PC-3 (cell line): ENCODE measurements at regions not wholly inside any gene's neighbourhood (a gene's known extent, or its start where the extent isn't known, plus 50 kb on each side); places are given as distances from the start of the nearest gene placed in this dataset.
"Not testable (repeated sequence)": the region's sequence is repeated elsewhere in the genome, so short reads cannot be mapped to it uniquely, and the experiment has no call there.

Experiments
- ATAC-seq: fragments of 200-7000 bp; cut with Tn5 transposase; 2 replicates; pipeline ENCODE4 v1.9.1; 2020; ENCODE audit warnings: mild to moderate bottlenecking, moderate library complexity
- BruUV-seq: library from RNA; stranded (reverse); fragments of 400-500 nt; replicated peaks from 2 replicates; lab custom pipeline; 2021; lab: Mats Ljungman, UMichigan
- CTCF ChIA-PET: fragments of 300-600 bp; sonication (Branson Sonifier 250); formaldehyde crosslinking; loops from one replicate; lab custom pipeline; 2022; ENCODE audit warnings: antibody characterized with exemption; lab: Charles Lee
- POLR2A ChIA-PET: fragments of 300-600 bp; sonication (Branson Sonifier 250); formaldehyde crosslinking; loops from one replicate; lab custom pipeline; 2022; ENCODE audit warnings: antibody characterized with exemption; ENCODE audit not compliant: unreplicated experiment; lab: Charles Lee
- DNase-seq: peaks from one replicate; pipeline ENCODE4 v3.0.0-alpha.2; 2015
- H2AFZ ChIP-seq: fragments of 300-600 bp; sonication (generic); 2 replicates; pipeline ENCODE4 v1.6.0; 2016; ENCODE audit warnings: antibody characterized with exemption, low read length
- H3F3A ChIP-seq: fragments of 300-600 bp; sonication (generic); one replicate; pipeline ENCODE4 v1.6.0; 2017; ENCODE audit warnings: antibody characterized with exemption, low read length, control low read depth, mild to moderate bottlenecking; ENCODE audit not compliant: unreplicated experiment
- H3K27ac ChIP-seq: fragments of 300-600 bp; sonication (generic); 2 replicates; pipeline ENCODE4 v1.5.1; 2016; ENCODE audit warnings: mild to moderate bottlenecking, low read length
- H3K27me3 ChIP-seq: fragments of 300-600 bp; sonication (generic); 2 replicates; pipeline ENCODE4 v1.6.1; 2016; ENCODE audit warnings: low read length, mixed read lengths
- H3K36me3 ChIP-seq: fragments of 300-600 bp; sonication (generic); 2 replicates; pipeline ENCODE4 v1.6.1; 2016; ENCODE audit warnings: low read depth, mixed run types, low read length, mixed read lengths
- H3K4me1 ChIP-seq: fragments of 300-600 bp; sonication (generic); 2 replicates; pipeline ENCODE4 v1.5.1; 2016; ENCODE audit warnings: low read length; ENCODE audit not compliant: insufficient read depth
- H3K4me2 ChIP-seq: fragments of 300-600 bp; sonication (generic); 2 replicates; pipeline ENCODE4 v1.6.0; 2016; ENCODE audit warnings: low read length
- H3K4me3 ChIP-seq: fragments of 300-600 bp; sonication (generic); 2 replicates; pipeline ENCODE4 v1.5.1; 2016; ENCODE audit warnings: mild to moderate bottlenecking, low read length, mixed read lengths
- H3K79me2 ChIP-seq: fragments of 300-600 bp; sonication (generic); 2 replicates; pipeline ENCODE4 v1.6.1; 2017; ENCODE audit warnings: low read length, mixed read lengths
- H3K9ac ChIP-seq: fragments of 300-600 bp; sonication (generic); 2 replicates; pipeline ENCODE4 v1.6.0; 2016; ENCODE audit warnings: mild to moderate bottlenecking, low read length
- H3K9me2 ChIP-seq: fragments of 300-600 bp; sonication (generic); replicated peaks from 2 replicates; pipeline ENCODE4 v1.6.1; 2016; ENCODE audit warnings: mixed run types, low read length, mixed read lengths
- H3K9me3 ChIP-seq: fragments of 300-600 bp; sonication (generic); 2 replicates; pipeline ENCODE4 v1.6.1; 2016; ENCODE audit warnings: low read length, mixed read lengths
- H4K20me1 ChIP-seq: fragments of 300-600 bp; sonication (generic); 2 replicates; pipeline ENCODE4 v1.6.1; 2016; ENCODE audit warnings: low read length, mixed read lengths
- EZH2 ChIP-seq: fragments of 300-600 bp; sonication (generic); IDR thresholded peaks from one replicate; pipeline ENCODE4 v1.6.1; 2017; ENCODE audit warnings: antibody characterized with exemption, mild to moderate bottlenecking, low read length; ENCODE audit not compliant: unreplicated experiment
- EZH2phosphoT487 ChIP-seq: fragments of 300-600 bp; sonication (generic); IDR thresholded peaks from 2 replicates; pipeline ENCODE4 v1.6.1; 2018; ENCODE audit warnings: mild to moderate bottlenecking, antibody characterized with exemption, low read length, borderline replicate concordance
- intact Hi-C: fragments of 100-400 bp; cut with micrococcal nuclease; formaldehyde crosslinking; loops from 2 replicates; pipeline ENCODE4 v1.9.0; 2023
- TF ChIP-seq, protein P1 (sequence below): fragments of 300-600 bp; sonication (generic); conservative IDR thresholded peaks from 2 replicates; pipeline ENCODE4 v1.5.1; 2017; ENCODE audit warnings: antibody characterized with exemption, low read depth, mild to moderate bottlenecking, low read length

DNA sequence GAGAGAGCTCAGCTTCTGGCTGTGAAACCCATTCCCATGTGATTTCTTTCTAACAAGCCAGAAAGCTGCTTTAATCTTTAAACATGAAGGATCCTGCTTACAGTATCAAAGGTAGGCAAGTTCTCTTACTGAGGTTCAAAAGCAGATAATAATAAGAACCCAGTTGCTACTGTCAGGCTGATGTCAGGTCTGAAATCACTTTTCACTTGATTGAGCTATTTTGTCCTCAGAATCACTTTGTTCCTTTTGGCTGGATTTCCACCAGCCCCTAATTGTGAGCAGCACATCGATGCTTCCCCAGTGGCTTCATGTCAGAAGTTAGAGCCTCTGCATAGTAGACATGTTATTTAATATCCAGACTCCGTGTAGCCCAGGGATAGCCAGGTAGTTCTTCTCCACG, 55.8 kb upstream of the CEP295 start:
- no peaks in the 10 kb centered on the region for H3K79me2 ChIP-seq
- H3K4me3 ChIP-seq: no peak overlapping the region
- ATAC-seq (no peak), DNase-seq (no peak)
- H3K4me2 ChIP-seq: no peak overlapping the region
- no peaks in the 10 kb centered on the region for H3K27me3 ChIP-seq
- H3K27ac ChIP-seq: no peak overlapping the region
- no peak overlapping the region for H3K9ac ChIP-seq
- H2AFZ ChIP-seq: no peak overlapping the region
- no peaks in the 10 kb centered on the region for H3F3A ChIP-seq
- intact Hi-C loops: no loop called here
- ChIA-PET CTCF (no interaction called here), POLR2A (no interaction called here)
- no peaks in the 10 kb centered on the region for H3K36me3 ChIP-seq
- no peaks in the 10 kb centered on the region for H3K4me1 ChIP-seq
- no peaks in the 10 kb centered on the region for H3K9me3 ChIP-seq
- TF ChIP-seq EZH2 (no peak), EZH2phosphoT487 (no peak)
- TF ChIP-seq, protein P1, sequence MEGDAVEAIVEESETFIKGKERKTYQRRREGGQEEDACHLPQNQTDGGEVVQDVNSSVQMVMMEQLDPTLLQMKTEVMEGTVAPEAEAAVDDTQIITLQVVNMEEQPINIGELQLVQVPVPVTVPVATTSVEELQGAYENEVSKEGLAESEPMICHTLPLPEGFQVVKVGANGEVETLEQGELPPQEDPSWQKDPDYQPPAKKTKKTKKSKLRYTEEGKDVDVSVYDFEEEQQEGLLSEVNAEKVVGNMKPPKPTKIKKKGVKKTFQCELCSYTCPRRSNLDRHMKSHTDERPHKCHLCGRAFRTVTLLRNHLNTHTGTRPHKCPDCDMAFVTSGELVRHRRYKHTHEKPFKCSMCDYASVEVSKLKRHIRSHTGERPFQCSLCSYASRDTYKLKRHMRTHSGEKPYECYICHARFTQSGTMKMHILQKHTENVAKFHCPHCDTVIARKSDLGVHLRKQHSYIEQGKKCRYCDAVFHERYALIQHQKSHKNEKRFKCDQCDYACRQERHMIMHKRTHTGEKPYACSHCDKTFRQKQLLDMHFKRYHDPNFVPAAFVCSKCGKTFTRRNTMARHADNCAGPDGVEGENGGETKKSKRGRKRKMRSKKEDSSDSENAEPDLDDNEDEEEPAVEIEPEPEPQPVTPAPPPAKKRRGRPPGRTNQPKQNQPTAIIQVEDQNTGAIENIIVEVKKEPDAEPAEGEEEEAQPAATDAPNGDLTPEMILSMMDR: no peak
- H3K9me2 ChIP-seq: no peaks in the 10 kb centered on the region
- H4K20me1 ChIP-seq: no peaks in the 10 kb centered on the region
- no TSS peak for BruUV-seq

DNA sequence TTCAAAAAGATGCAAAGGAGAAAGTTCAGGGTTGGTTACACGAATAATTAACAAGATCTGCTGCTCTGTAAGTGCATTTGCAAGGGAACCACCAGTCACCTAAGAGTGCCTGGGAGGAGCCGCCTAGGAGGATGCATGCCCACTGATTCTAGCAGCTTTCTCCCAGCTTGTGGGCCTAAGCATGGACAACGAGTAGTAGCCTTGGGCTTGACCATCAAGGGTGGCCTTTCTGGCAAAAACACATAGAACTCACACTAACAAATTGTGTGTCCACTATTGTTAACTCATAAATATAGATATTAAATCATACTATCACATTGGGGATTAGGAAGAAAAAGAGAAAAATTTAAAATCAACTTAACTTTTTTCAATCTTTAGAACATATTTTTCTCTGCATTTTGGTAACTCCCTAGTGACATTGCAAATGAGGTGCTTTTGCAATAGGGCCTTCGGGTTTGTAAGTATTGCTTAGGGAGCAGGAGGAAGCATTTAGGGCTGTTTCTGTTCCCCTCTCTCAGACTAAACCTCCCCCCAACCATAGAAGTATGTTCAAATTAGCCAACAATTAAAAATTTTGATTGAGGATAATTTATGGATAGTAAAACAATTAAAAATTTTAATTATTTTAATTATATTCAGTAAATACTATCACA, 57.3 kb upstream of the CEP295 start:
- CTCF ChIA-PET: no interaction called here
- DNase-seq: no peak
- no peaks in the 10 kb centered on the region for H3K36me3 ChIP-seq
- no peaks in the 10 kb centered on the region for H3K9me2 ChIP-seq
- H3K79me2 ChIP-seq: no peaks in the 10 kb centered on the region
- no peak overlapping the region for H3K9ac ChIP-seq
- ATAC-seq: no peak
- H3K4me2 ChIP-seq: no peak overlapping the region
- no peaks in the 10 kb centered on the region for H3F3A ChIP-seq
- intact Hi-C loops: no loop called here
- H4K20me1 ChIP-seq: no peaks in the 10 kb centered on the region
- H3K27me3 ChIP-seq: no peaks in the 10 kb centered on the region
- POLR2A ChIA-PET: no interaction called here
- H3K4me3 ChIP-seq: no peak overlapping the region
- TF ChIP-seq, protein P1: no peak
- TF ChIP-seq EZH2phosphoT487 (no peak), EZH2 (no peak)
- no peaks in the 10 kb centered on the region for H3K9me3 ChIP-seq
- H3K4me1 ChIP-seq: no peaks in the 10 kb centered on the region
- no peak overlapping the region for H3K27ac ChIP-seq
- H2AFZ ChIP-seq: no peak overlapping the region
- BruUV-seq: no TSS peak

DNA sequence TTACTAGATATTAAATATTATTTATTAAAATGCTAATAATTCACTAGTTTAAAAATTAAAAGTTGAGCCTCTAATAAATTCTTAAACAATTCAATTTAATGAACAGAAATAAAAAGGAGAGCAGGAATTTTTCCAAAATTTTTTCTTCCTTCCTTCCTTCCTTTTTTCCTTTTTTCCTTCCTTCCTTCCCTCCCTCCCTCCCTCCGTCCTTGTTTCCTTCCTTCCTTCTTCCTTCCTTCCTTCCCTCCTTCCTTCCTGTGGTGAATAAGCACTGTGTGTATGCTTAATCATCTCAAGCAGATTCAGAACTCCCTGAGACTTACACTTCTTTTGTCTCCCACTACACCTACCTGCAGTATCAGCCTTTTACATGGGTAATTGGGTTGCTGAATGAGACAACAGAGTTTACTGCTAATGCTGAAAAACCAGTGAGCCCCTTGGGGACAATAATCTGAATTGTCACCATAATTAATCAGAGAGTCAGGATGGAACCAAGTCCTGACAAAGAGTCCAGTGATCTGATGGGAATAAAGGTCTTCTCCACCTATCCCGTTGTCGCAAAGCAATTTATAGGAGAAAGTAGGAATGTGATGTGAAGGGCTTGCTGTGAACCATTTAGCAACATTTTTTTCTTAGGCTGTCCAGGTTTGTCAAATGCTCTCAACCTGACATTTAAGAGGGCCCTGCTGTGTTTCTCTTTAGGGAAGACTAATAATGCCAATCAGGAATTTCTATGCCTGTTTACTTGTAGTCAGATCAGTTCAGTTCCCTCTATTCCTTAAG, 58.1 kb upstream of the CEP295 start:
- POLR2A ChIA-PET: no interaction called here
- BruUV-seq: no TSS peak
- H3K9me3 ChIP-seq: no peaks in the 10 kb centered on the region
- H3K27ac ChIP-seq: no peak overlapping the region
- no peaks in the 10 kb centered on the region for H4K20me1 ChIP-seq
- DNase-seq (no peak), ATAC-seq (no peak; the same call in 1 of the 2 replicates)
- H3K9ac ChIP-seq: no peak overlapping the region
- H3K36me3 ChIP-seq: no peaks in the 10 kb centered on the region
- H3K4me3 ChIP-seq: no peak overlapping the region
- H3F3A ChIP-seq: no peaks in the 10 kb centered on the region
- intact Hi-C loops: no loop called here
- H3K4me2 ChIP-seq: no peak overlapping the region
- no peak for TF ChIP-seq EZH2phosphoT487
- TF ChIP-seq, protein P1: no peak
- no peaks in the 10 kb centered on the region for H3K27me3 ChIP-seq
- CTCF ChIA-PET: no interaction called here
- H2AFZ ChIP-seq: no peak overlapping the region
- H3K79me2 ChIP-seq: no peaks in the 10 kb centered on the region
- no peaks in the 10 kb centered on the region for H3K9me2 ChIP-seq
- H3K4me1 ChIP-seq: no peaks in the 10 kb centered on the region

DNA sequence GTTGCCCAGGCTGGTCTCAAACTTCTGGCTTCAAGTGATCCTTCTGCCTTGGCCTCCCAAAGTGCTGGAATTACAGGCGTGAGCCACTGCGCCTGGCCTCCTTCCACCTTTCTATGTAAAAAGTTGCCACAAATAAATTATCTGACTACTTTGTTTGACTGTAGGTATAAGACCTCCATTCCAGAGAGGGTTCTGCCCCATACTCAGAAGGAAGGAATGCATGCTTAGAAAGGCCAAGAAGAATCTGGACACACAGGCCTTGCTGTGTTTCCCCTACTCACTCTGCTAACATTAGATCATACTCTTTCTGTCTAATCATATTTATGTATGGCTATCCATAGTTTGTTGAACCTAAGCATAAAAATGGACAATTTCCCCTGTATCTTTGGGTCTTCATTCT, 53.0 kb upstream of the SMCO4 start:
- H3K27ac ChIP-seq, H3K4me2 ChIP-seq, H3F3A ChIP-seq, BruUV-seq, H3K9me2 ChIP-seq, H3K27me3 ChIP-seq, intact Hi-C loops, DNase-seq, H3K9me3 ChIP-seq, ATAC-seq, POLR2A ChIA-PET, H3K4me3 ChIP-seq, H2AFZ ChIP-seq, CTCF ChIA-PET, H3K9ac ChIP-seq, H4K20me1 ChIP-seq, H3K79me2 ChIP-seq, H3K4me1 ChIP-seq, H3K36me3 ChIP-seq: not testable (repeated sequence)
